Endodermal cell (in vitro differentiated cells): ENCODE measurements at regions not wholly inside any gene's neighbourhood (a gene's known extent, or its start where the extent isn't known, plus 50 kb on each side); places are given as distances from the start of the nearest gene placed in this dataset.

ENCODE experiments used
- DNase-seq: peaks from one replicate; pipeline ENCODE4 v3.0.0-alpha.2; 2017
- H3K27ac ChIP-seq: 2 replicates; pipeline ENCODE4 v1.5.1; 2013; ENCODE audit warnings: mild to moderate bottlenecking, low read depth, low read length, moderate library complexity
- H3K27me3 ChIP-seq: 2 replicates; pipeline ENCODE4 v1.6.1; 2013; ENCODE audit warnings: mild to moderate bottlenecking, low read length, moderate library complexity; ENCODE audit not compliant: insufficient read depth, control insufficient read depth, poor library complexity, severe bottlenecking
- H3K36me3 ChIP-seq: 2 replicates; pipeline ENCODE4 v1.7.0; 2013; ENCODE audit warnings: mild to moderate bottlenecking, low read length, moderate library complexity; ENCODE audit not compliant: control insufficient read depth, insufficient read depth
- H3K4me1 ChIP-seq: one replicate; pipeline ENCODE4 v1.7.0; 2013; ENCODE audit warnings: low read length; ENCODE audit not compliant: control insufficient read depth, insufficient read depth
- H3K4me3 ChIP-seq: 2 replicates; pipeline ENCODE4 v1.5.1; 2013; ENCODE audit warnings: mild to moderate bottlenecking, low read length, moderate library complexity
- H3K9ac ChIP-seq: 2 replicates; pipeline ENCODE4 v1.6.1; 2013; ENCODE audit warnings: mild to moderate bottlenecking, low read length, moderate library complexity; ENCODE audit not compliant: poor library complexity, severe bottlenecking; ENCODE audit errors: extremely low read depth
- H3K9me3 ChIP-seq: 2 replicates; pipeline ENCODE4 v1.6.1; 2013; ENCODE audit warnings: mild to moderate bottlenecking, low read length, moderate library complexity; ENCODE audit not compliant: control insufficient read depth
- H3K27ac Mint-ChIP-seq: 2 replicates; pipeline ENCODE4 v1.8.0; 2020; ENCODE audit warnings: mixed read lengths
- H3K27me3 Mint-ChIP-seq: 2 replicates; pipeline ENCODE4 v1.8.0; 2021; ENCODE audit warnings: mild to moderate bottlenecking, mixed read lengths; ENCODE audit not compliant: insufficient read depth
- H3K36me3 Mint-ChIP-seq: 2 replicates; pipeline ENCODE4 v1.8.0; 2020; ENCODE audit warnings: low read depth, mixed read lengths
- H3K4me1 Mint-ChIP-seq: 2 replicates; pipeline ENCODE4 v1.8.0; 2020; ENCODE audit warnings: mixed read lengths
- H3K4me3 Mint-ChIP-seq: 2 replicates; pipeline ENCODE4 v1.8.0; 2020; ENCODE audit warnings: mild to moderate bottlenecking, moderate library complexity, mixed read lengths
- H3K9me3 Mint-ChIP-seq: 2 replicates; pipeline ENCODE4 v1.8.0; 2020; ENCODE audit warnings: mild to moderate bottlenecking, mixed read lengths
- WGBS, 2 experiments: methylation state at CpG; one replicate each; pipeline versions ENCODE4 v1.1.5 to v1.1.7; 2013; ENCODE audit warnings: missing lambda C conversion rate in 2 of 2, mixed read lengths in 1 of 2; ENCODE audit not compliant: insufficient coverage in 1 of 2, insufficient read length in 1 of 2; 5-methylcytosine and 5-hydroxymethylcytosine counted together
- TF ChIP-seq, protein P1 (sequence below): fragments of 200-600 bp; sonication (generic); conservative IDR thresholded peaks from 2 replicates; pipeline ENCODE4 v1.5.0; 2021; ENCODE audit warnings: antibody characterized with exemption, mild to moderate bottlenecking

GRCh38 chr3:76864355-76864754, 175.5 kb upstream of the ROBO2 start:
- no peaks in the 10 kb centered on the region for H3K9me3 ChIP-seq
- Mint-ChIP-seq H3K36me3 (no peaks in the 10 kb centered on the region), H3K4me1 (no peaks in the 10 kb centered on the region), H3K27me3 (no peaks in the 10 kb centered on the region), H3K27ac (no peak overlapping the region), H3K4me3 (no peak overlapping the region), H3K9me3 (no peaks in the 10 kb centered on the region)
- no peak overlapping the region for H3K27ac ChIP-seq
- 83 to 95% methylated on average over 1 to 4 of the region's 4 CpGs for WGBS, 2 experiments
- H3K36me3 ChIP-seq, result no peaks in the 10 kb centered on the region
- no peak overlapping the region for H3K4me3 ChIP-seq
- no peak overlapping the region for H3K9ac ChIP-seq
- TF ChIP-seq, protein P1, sequence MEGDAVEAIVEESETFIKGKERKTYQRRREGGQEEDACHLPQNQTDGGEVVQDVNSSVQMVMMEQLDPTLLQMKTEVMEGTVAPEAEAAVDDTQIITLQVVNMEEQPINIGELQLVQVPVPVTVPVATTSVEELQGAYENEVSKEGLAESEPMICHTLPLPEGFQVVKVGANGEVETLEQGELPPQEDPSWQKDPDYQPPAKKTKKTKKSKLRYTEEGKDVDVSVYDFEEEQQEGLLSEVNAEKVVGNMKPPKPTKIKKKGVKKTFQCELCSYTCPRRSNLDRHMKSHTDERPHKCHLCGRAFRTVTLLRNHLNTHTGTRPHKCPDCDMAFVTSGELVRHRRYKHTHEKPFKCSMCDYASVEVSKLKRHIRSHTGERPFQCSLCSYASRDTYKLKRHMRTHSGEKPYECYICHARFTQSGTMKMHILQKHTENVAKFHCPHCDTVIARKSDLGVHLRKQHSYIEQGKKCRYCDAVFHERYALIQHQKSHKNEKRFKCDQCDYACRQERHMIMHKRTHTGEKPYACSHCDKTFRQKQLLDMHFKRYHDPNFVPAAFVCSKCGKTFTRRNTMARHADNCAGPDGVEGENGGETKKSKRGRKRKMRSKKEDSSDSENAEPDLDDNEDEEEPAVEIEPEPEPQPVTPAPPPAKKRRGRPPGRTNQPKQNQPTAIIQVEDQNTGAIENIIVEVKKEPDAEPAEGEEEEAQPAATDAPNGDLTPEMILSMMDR, result no peak
- H3K27me3 ChIP-seq, result no peaks in the 10 kb centered on the region
- H3K4me1 ChIP-seq, result no peaks in the 10 kb centered on the region
- DNase-seq, result no peak

DNA sequence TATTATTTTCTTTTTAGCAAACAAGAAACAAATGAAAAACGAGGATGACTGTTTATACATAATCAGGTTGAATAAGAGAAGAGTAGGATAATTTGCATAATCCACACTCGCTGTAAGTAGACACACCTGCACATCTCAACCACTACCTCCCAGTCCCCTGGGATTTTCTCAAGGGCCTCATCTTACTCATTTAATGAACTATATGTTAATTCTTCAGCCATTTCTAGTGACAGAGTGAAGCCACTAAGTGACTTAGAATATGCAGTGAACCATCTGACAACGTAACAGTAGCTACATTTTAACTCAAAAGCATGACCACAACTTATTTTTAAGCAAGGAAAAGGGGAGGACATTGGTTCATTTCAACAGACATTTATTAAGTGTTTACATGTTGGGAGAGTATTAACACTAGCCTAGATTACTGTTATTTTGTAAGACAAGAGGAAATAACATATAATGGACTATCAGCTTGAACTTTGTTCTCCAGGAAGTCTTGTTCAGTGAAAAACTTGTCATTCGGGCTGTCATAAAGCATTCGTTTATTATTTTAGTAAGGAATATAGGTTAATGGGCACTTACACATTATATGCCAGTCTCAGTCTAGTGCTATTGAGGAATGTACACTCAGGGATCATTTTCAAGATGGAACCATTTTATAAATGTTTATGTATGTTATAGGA, 173.0 kb upstream of the ROBO2 start:
- Mint-ChIP-seq H3K4me1 (no peaks in the 10 kb centered on the region), H3K9me3 (no peaks in the 10 kb centered on the region)
- WGBS, 2 experiments, result 93 to 100% methylated on average over 1 to 4 of the region's 5 CpGs

DNA sequence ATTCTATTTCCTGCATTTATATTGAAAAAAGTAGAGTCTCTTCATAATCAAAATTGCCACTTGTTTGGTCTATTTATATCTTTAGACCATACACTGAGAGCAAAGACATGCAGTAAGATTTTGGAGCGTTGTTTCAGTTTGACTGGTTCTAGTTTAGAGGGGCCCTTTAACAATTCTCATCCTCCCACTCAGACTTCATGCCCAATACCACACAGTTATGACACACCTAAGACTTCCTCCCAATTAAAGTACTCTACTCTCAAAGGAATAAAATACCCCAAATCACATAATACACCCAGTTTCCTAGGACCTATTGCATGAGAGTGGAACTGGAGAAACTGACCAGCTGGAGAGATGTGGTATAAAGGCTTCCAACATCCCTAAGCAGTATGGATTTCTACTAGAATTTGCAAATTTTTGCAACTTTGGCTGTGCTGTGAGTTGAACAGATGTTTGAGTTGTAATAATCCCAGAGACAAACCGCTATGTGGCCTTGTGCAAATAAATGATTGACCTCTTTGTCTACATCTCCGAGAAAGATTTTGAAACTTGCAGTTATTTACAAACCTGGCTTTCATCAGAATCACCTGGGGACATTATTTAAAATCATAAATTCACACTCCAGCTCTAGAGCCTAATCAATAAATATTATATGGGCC, 170.0 kb upstream of the ROBO2 start:
- Histone ChIP-seq H3K4me3 (no peak overlapping the region), H3K27ac (no peak overlapping the region), H3K9ac (no peak overlapping the region), H3K4me1 (peaks cover 3% of the 10 kb centered on the region), H3K9me3 (peaks cover under 1% of the 10 kb centered on the region), H3K27me3 (no peaks in the 10 kb centered on the region), H3K36me3 (no peaks in the 10 kb centered on the region)
- 91 to 100% methylated on average over 1 to 3 of the region's 3 CpGs for WGBS, 2 experiments
- no peak overlapping the region for H3K4me3 Mint-ChIP-seq
- DNase-seq, result no peak
- H3K27me3 Mint-ChIP-seq, result no peaks in the 10 kb centered on the region
- H3K36me3 Mint-ChIP-seq, result no peaks in the 10 kb centered on the region
- peaks cover 10% of the 10 kb centered on the region for H3K4me1 Mint-ChIP-seq
- H3K27ac Mint-ChIP-seq, result no peak overlapping the region
- H3K9me3 Mint-ChIP-seq, result no peaks in the 10 kb centered on the region
- TF ChIP-seq, protein P1, result no peak

More for the DNA sequence above, 173.0 kb upstream of the ROBO2 start:
- H3K9me3 ChIP-seq, result no peaks in the 10 kb centered on the region
- H3K27me3 ChIP-seq, result no peaks in the 10 kb centered on the region
- H3K36me3 ChIP-seq, result no peaks in the 10 kb centered on the region
- Mint-ChIP-seq H3K27me3 (no peaks in the 10 kb centered on the region), H3K4me3 (no peak overlapping the region), H3K27ac (no peak overlapping the region), H3K36me3 (no peaks in the 10 kb centered on the region)
- TF ChIP-seq, protein P1, result no peak
- no peak overlapping the region for H3K4me3 ChIP-seq
- no peak for DNase-seq
- no peaks in the 10 kb centered on the region for H3K4me1 ChIP-seq
- no peak overlapping the region for H3K27ac ChIP-seq
- no peak overlapping the region for H3K9ac ChIP-seq
